GM08714 (cell line): ENCODE measurements at regions not wholly inside any gene's neighbourhood (a gene's known extent, or its start where the extent isn't known, plus 50 kb on each side); places are given as distances from the start of the nearest gene placed in this dataset.

Experiments
- H3K4me3 ChIP-seq: fragments of 200-500 bp; sonication (Bioruptor generic); 2 replicates; pipeline ENCODE4 v1.5.1; 2014; ENCODE audit warnings: mild to moderate bottlenecking, low read length, inconsistent platforms
- ZNF274 ChIP-seq: IDR thresholded peaks from 2 replicates; pipeline ENCODE4 v1.6.1; 2012; ENCODE audit warnings: mild to moderate bottlenecking, low read depth, low read length

GRCh38 chr13:40480915-40481516, 185.4 kb downstream of the FOXO1 start:
- no peak overlapping the region for H3K4me3 ChIP-seq
- TF ChIP-seq ZNF274, result no peak

DNA sequence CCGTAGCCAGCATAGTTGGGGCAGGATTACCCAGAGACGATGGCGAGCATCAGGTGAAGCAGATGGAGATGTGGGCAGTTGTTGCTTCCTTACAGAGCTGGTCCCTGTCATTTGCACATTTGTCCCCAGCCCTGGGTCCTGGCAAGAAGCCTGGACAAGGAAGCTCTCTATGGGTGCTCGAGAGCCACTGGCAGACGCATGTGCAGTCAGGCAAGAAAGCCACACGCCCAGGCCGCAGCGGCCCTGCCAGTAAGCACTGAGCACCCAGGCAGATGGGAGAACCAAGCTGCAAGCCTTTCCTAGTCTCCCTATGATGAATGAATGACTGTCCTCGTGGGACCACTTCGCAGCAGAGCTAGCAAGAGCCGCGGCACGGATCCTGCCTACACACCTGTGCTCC, 182.8 kb downstream of the FOXO1 start:
- TF ChIP-seq ZNF274, result no peak
- no peak overlapping the region for H3K4me3 ChIP-seq

DNA sequence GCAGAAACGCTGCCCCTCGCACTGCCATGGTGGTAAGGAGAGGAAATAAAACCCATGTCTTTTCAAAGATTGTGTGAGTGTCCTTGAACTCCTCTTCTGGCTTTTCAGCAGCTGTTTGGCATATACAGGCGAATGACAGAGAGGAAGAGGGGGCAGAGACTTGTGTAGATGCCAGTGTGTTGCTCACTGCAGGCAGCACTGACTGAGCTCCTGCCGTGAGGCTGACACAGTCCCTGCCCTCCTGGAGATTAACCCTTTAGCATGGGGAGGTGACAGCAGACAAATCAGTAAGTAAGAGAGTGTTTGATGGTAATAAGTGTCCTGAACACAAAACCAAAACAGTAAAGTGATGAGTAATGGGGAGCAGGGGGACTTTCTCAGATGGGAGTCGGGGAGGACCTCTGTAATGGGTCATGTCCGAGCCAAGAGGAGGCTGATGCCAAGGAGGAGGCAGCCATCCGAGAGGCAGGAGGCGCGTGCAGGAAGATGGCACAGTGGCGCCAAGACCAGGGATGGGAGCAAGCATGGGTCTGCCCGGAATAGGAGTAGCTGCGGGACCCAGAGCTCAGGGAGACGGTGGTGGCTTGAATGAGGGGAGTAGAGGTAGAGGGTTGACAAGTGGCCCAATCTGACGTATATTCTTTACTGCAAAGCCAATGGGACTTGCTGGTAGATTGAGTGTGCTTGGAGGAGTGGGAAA, 182.2 kb downstream of the FOXO1 start:
- no peak for TF ChIP-seq ZNF274
- H3K4me3 ChIP-seq, result no peak overlapping the region

DNA sequence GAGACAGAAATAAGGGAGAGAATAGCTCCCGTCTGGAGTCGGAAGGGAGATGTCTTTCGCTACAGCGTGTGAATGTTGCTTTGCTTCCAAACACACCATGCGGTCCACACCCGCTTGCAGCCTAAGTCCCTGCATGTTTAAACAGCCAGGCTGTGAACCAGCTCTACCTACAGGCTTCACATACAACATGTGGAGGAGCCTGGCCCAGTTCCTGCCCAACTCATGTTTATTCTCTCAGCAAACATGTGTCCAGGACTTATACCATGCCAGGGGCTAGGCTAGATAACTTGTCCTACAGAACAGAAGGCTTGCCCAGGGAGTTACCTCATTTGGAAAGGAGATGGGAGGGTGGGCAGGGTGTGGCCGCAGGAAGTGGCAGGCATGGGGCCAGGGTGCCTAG, 181.5 kb downstream of the FOXO1 start:
- no peak for TF ChIP-seq ZNF274
- H3K4me3 ChIP-seq, result no peak overlapping the region

DNA sequence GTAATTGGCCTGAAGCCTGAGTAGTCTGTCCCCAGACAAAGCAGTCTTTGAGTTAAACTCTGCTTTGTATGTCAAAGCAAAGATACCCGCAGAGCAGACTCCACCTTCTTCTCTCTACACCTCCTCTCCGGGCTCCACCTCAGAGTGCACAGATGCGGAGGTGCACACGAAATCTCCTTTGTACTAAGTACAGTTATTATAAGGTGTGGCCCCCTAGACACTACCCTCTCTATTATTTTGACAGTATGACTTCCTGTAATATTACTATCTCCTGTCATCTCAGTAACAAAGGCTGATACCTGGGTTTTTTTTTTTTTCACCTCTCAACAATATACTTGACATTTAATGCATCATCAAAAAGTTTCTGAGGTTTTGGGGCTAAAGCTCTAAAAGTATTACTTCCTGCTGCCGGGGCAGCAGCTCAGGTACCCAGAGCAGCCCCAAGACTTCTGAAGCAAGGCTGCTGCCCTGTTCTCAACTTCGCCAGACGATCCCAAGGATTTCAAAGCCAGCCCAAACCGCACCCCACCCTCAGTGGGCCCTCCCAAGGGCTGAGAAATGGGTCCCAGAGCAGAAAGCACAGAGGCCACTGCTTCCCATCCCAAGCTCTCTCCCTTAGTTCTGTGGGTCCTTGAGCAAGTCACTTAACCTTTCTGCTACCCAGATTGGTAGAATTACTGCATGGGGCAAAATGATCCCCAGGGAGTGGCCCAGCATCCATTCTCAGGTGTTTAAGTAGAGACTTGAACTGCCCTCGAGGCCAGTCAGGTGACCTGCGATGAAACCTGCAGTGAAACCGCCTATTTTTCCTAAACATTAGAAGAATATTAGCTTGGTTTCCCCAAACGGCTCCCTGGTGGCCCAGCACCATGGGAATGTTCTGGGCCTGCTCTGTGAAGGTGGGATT, 180.6 kb downstream of the FOXO1 start:
- no peak for TF ChIP-seq ZNF274
- no peak overlapping the region for H3K4me3 ChIP-seq

DNA sequence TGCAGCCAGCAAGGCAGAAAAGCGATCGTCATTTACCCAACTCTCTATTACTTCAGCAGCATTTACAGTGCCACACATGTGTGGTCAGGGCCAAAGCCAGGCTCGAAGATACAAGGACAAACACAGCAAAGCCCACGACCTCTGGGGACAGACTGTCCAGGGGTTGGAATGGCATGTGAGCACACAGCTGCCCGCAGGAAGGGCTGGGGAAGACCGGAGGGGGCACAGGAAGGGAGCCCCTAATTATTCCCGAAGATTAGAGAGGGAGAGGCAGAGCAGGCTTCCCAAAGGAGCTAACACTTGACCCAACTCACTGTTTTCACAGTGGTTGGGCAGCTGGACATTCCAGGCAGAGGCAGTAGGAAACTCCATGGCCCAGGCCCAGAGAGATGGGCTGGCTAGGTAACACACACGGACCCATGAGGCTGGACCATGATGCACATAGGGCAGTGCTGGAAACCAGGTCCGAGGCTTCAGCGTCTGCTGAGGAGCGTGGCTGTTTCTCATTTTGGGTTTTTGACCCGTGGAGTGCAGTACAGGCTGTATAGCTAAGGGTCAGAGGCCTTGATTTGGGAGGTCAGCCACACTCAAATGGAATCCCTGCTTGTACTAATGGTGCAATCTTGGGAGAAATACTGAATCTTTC, 179.8 kb downstream of the FOXO1 start:
- no peak for TF ChIP-seq ZNF274
- H3K4me3 ChIP-seq, result no peak overlapping the region

GRCh38 chr13:40488869-40489391, 177.5 kb downstream of the FOXO1 start:
- TF ChIP-seq ZNF274, result no peak
- H3K4me3 ChIP-seq, result no peak overlapping the region

DNA sequence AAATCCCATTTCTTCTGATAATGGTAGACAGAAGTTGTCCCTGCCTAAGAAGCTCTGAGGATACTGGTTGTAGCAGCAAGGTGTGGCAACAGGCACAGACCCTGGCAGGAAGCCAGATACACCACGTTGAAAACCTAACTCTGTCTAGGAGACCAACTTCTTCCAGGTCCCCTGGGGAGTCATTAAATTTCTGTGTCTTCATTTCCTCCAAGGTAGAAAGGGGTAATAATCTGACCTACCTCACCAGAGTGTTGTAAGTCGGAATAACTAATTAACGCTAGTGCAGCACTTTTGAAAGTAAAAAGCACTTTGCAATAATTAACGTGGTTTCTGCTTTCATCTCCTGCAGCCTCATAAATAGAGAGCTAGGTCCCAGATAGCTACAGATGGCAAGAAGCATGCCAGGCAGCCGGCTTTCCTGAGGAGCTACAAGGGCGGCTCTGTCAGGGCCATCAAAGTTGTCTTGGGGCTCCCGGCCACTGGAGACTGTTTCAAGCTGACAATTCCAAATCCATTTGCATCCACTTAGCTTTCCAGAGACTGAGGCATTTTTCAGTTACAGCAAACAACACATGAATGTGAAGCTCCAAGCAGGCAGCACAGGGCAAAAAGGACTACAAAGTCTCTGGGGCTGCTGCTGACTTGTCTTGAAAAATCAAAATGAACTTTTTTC, 176.2 kb downstream of the FOXO1 start:
- H3K4me3 ChIP-seq, result no peak overlapping the region
- no peak for TF ChIP-seq ZNF274

- TF ChIP-seq ZNF274, result no peak
- H3K4me3 ChIP-seq, result no peak overlapping the region
Observed at GRCh38 chr13:40492511-40492910, 173.9 kb downstream of the FOXO1 start.

DNA sequence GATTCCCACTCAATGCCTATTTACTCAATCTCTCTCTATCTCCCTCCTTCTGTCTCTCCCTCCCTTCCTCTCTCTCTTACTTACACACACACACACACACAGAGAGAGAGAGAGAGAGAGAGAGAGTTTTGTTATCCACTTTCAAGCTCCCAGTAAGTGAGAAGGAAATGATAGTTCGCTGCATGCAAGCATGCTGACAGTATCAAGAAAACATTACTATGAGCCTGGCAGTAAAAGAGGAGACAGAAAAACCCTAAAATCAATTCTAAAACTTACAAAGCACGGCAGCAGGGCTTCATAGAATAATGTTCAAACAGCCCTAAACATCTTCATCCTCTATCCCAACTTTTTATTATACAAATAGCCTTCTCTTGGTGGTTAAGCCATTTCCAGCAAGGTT, 171.9 kb downstream of the FOXO1 start:
- no peak overlapping the region for H3K4me3 ChIP-seq
- no peak for TF ChIP-seq ZNF274

GRCh38 chr13:40494946-40495620, 171.4 kb downstream of the FOXO1 start:
- TF ChIP-seq ZNF274, result no peak

GRCh38 chr13:40495621-40496001, 170.8 kb downstream of the FOXO1 start:
- no peak overlapping the region for H3K4me3 ChIP-seq

More at GRCh38 chr13:40494946-40495620, 171.4 kb downstream of the FOXO1 start:
- no peak overlapping the region for H3K4me3 ChIP-seq

More at GRCh38 chr13:40495621-40496001, 170.8 kb downstream of the FOXO1 start:
- no peak for TF ChIP-seq ZNF274
